ENCODE measurements at regions not wholly inside any gene's neighbourhood (a gene's known extent, or its start where the extent isn't known, plus 50 kb on each side); places are given as distances from the start of the nearest gene placed in this dataset.

- no peak overlapping the region for H3K4me3 ChIP-seq (ENCODE audit: low read depth, low read length)
- TF ChIP-seq CTCF (IDR thresholded peaks at IDR 0.05; ENCODE audit: low read depth, low read length, missing control alignments): no peak
- no peak for DNase-seq (ENCODE audit: low read depth)
Observed at GRCh38 chr6:165178056-165178455, 131.3 kb downstream of the C6orf118 start.

- no peak for DNase-seq (ENCODE audit: low read depth)
- no peak for TF ChIP-seq CTCF (IDR thresholded peaks at IDR 0.05; ENCODE audit: low read depth, low read length, missing control alignments)
- H3K4me3 ChIP-seq (ENCODE audit: low read depth, low read length): no peak overlapping the region
Observed at GRCh38 chr6:165173484-165173883, 135.9 kb downstream of the C6orf118 start.

GRCh38 chr6:165167861-165168260 is 141.5 kb downstream of the C6orf118 start:
- TF ChIP-seq CTCF (IDR thresholded peaks at IDR 0.05; ENCODE audit: low read depth, low read length, missing control alignments): no peak
- H3K4me3 ChIP-seq (ENCODE audit: low read depth, low read length): no peak overlapping the region
- DNase-seq (ENCODE audit: low read depth): no peak

GRCh38 chr6:165167311-165167710 is 142.1 kb downstream of the C6orf118 start:
- DNase-seq (ENCODE audit: low read depth): no peak
- no peak for TF ChIP-seq CTCF (IDR thresholded peaks at IDR 0.05; ENCODE audit: low read depth, low read length, missing control alignments)
- H3K4me3 ChIP-seq (ENCODE audit: low read depth, low read length): no peak overlapping the region

- H3K4me3 ChIP-seq (ENCODE audit: low read depth, low read length): no peak overlapping the region
- no peak for DNase-seq (ENCODE audit: low read depth)
Observed at GRCh38 chr6:165163519-165163918, 145.9 kb downstream of the C6orf118 start.

GRCh38 chr6:165159460-165159859 is 149.9 kb downstream of the C6orf118 start:
- no peak for DNase-seq (ENCODE audit: low read depth)
- H3K4me3 ChIP-seq (ENCODE audit: low read depth, low read length): no peak overlapping the region
- TF ChIP-seq CTCF (IDR thresholded peaks at IDR 0.05; ENCODE audit: low read depth, low read length, missing control alignments): no peak

More at GRCh38 chr6:165163519-165163918, 145.9 kb downstream of the C6orf118 start:
- no peak for TF ChIP-seq CTCF (IDR thresholded peaks at IDR 0.05; ENCODE audit: low read depth, low read length, missing control alignments)

- no peak for TF ChIP-seq CTCF (IDR thresholded peaks at IDR 0.05; ENCODE audit: low read depth, low read length, missing control alignments)
- H3K4me3 ChIP-seq (ENCODE audit: low read depth, low read length): no peak overlapping the region
Observed at GRCh38 chr6:165146456-165146855, 162.9 kb downstream of the C6orf118 start.

More at GRCh38 chr6:165146456-165146855, 162.9 kb downstream of the C6orf118 start:
- no peak for DNase-seq (ENCODE audit: low read depth)

All from GM12864 (cell line).